ENCODE measurements at regions not wholly inside any gene's neighbourhood (a gene's known extent, or its start where the extent isn't known, plus 50 kb on each side); places are given as distances from the start of the nearest gene placed in this dataset.

GRCh38 chrX:20372533-20372932, 105.8 kb upstream of the RPS6KA3 start:
- TF ChIP-seq CTCF (conservative IDR thresholded peaks at IDR 0.05; ENCODE audit: low read length) (no peak), EZH2phosphoT487 (IDR thresholded peaks at IDR 0.05; ENCODE audit: borderline replicate concordance) (no peak)
